HCT116 (cell line): ENCODE measurements at regions not wholly inside any gene's neighbourhood (a gene's known extent, or its start where the extent isn't known, plus 50 kb on each side); places are given as distances from the start of the nearest gene placed in this dataset.

Experiments
- ATF3 ChIP-seq: IDR thresholded peaks from 2 replicates; pipeline ENCODE4 v1.6.1; 2012
- CTCF ChIP-seq, 3 experiments: fragments of 200-600 bp in 1 of 3; sonication (generic) in 1 of 3; IDR thresholded peaks in 2 of 3; conservative IDR thresholded peaks in 1 of 3; 2 replicates each; pipeline ENCODE4 v1.5.1; 2012 to 2017; ENCODE audit warnings: low read depth in 2 of 3, low read length in 2 of 3, antibody characterized with exemption in 1 of 3, borderline replicate concordance in 1 of 3, control low read depth in 1 of 3, mild to moderate bottlenecking in 1 of 3, mixed read lengths in 1 of 3, mixed run types in 1 of 3, moderate library complexity in 1 of 3; ENCODE audit not compliant: insufficient read depth in 1 of 3
- ELF1 ChIP-seq: IDR thresholded peaks from 2 replicates; pipeline ENCODE4 v1.6.1; 2012; ENCODE audit warnings: low read depth, borderline replicate concordance
- EZH2 ChIP-seq: fragments of 200-600 bp; sonication (generic); IDR thresholded peaks from 2 replicates; pipeline ENCODE4 v1.6.1; 2017; ENCODE audit warnings: antibody characterized with exemption, mixed run types
- FOSL1 ChIP-seq: IDR thresholded peaks from 2 replicates; pipeline ENCODE4 v1.6.1; 2012; ENCODE audit warnings: low read depth
- JUND ChIP-seq: IDR thresholded peaks from 2 replicates; pipeline ENCODE4 v1.6.1; 2012
- MAX ChIP-seq: IDR thresholded peaks from 2 replicates; pipeline ENCODE4 v1.6.1; 2012
- POLR2A ChIP-seq: IDR thresholded peaks from 2 replicates; pipeline ENCODE4 v1.7.0; 2011; ENCODE audit warnings: borderline replicate concordance; ENCODE audit not compliant: insufficient read depth, insufficient read length; ENCODE audit errors: extremely low read depth
- POLR2AphosphoS5 ChIP-seq: IDR thresholded peaks from 2 replicates; pipeline ENCODE4 v1.6.1; 2011; ENCODE audit warnings: mild to moderate bottlenecking, low read depth, low read length, moderate library complexity
- RAD21 ChIP-seq: IDR thresholded peaks from 2 replicates; pipeline ENCODE4 v1.6.1; 2012; ENCODE audit warnings: low read depth, mild to moderate bottlenecking
- SP1 ChIP-seq: IDR thresholded peaks from 2 replicates; pipeline ENCODE4 v1.6.1; 2012; ENCODE audit warnings: low read depth
- SRF ChIP-seq: IDR thresholded peaks from 2 replicates; pipeline ENCODE4 v1.6.1; 2012; ENCODE audit warnings: low read depth
- ZBTB33 ChIP-seq: IDR thresholded peaks from 2 replicates; pipeline ENCODE4 v1.6.1; 2011; ENCODE audit warnings: mild to moderate bottlenecking, low read length, moderate library complexity; ENCODE audit not compliant: insufficient replicate concordance; ENCODE audit errors: extremely low read depth
- ZNF274 ChIP-seq: fragments of 200-500 bp; sonication (Bioruptor generic); IDR thresholded peaks from 2 replicates; pipeline ENCODE4 v1.6.1; 2014; ENCODE audit warnings: mild to moderate bottlenecking, low read depth, low read length, inconsistent platforms

- no peak for TF ChIP-seq CTCF (IDR thresholded peaks at IDR 0.05 in 2 of 3, conservative IDR thresholded peaks at IDR 0.05 in 1 of 3; ENCODE audit: borderline replicate concordance in 1 of 3, insufficient read depth in 1 of 3, low read depth in 2 of 3, low read length in 2 of 3)
- TF ChIP-seq ZNF274: no peak
- TF ChIP-seq ATF3: no peak
- TF ChIP-seq ZBTB33: no peak
- no peak for TF ChIP-seq EZH2
- no peak for TF ChIP-seq POLR2AphosphoS5
- TF ChIP-seq ELF1: no peak
- TF ChIP-seq SP1: no peak
- TF ChIP-seq MAX: no peak
- TF ChIP-seq FOSL1: no peak
- no peak for TF ChIP-seq POLR2A
- no peak for TF ChIP-seq JUND
- no peak for TF ChIP-seq SRF
- no peak for TF ChIP-seq RAD21
These were observed 248.3 kb downstream of the DHX35 start for GRCh38 chr20:39210341-39211036.
